NCI-H2107 (cell line): ENCODE measurements at regions not wholly inside any gene's neighbourhood (a gene's known extent, or its start where the extent isn't known, plus 50 kb on each side); places are given as distances from the start of the nearest gene placed in this dataset.
"Not testable (repeated sequence)": the region's sequence is repeated elsewhere in the genome, so short reads cannot be mapped to it uniquely, and the experiment has no call there.

Experiments
- DNase-seq: peaks from one replicate; lab custom pipeline; 2025; lab: John Stamatoyannopoulos, UW

- DNase-seq: no peak
These were observed 277.0 kb upstream of the NRP1 start for GRCh38 chr10:33611423-33611822.

DNA sequence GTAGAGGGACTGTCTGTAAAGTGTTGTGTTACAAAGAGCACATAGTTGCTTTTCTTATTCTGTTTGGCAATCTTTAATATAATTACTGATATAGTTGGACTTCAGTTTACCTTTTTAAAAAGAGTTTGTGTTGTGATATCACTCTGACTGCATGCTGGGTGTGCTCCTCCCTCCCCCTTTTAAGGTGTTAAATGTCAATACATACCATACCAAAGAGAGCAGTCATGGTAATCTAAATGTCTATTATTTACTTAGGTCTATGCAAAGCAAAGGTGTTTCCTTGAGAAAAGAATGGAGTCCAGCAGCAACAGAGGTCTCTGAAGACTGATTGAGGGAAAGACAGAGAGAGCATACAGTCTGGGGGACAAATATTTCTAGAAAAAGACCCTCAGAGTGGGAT, 275.1 kb upstream of the NRP1 start:
- DNase-seq: no peak

- no peak for DNase-seq
These were observed 267.8 kb upstream of the NRP1 start for GRCh38 chr10:33602278-33602677.

DNA sequence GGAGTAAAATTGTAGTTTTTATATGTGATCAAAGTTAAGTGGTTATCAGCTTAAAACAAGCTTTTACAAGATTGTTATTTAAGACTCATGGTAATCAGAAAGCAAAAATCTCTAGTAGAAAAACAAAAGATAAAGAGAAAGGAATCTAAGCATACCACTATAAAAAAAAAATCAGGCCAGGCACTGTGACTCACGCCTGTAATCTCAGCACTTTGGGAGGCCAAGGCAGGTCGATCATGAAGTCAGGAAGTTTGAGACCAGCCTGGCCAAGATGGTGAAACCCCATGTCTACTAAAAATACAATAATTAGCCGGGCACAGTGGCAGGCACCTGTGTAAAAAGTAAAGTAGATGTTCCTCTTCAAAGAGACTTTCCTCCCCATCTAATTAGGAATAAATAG, 265.9 kb upstream of the NRP1 start:
- DNase-seq: no peak

GRCh38 chr10:33596422-33596821, 262.0 kb upstream of the NRP1 start:
- no peak for DNase-seq

GRCh38 chr10:33594475-33594874, 260.0 kb upstream of the NRP1 start:
- no peak for DNase-seq

DNA sequence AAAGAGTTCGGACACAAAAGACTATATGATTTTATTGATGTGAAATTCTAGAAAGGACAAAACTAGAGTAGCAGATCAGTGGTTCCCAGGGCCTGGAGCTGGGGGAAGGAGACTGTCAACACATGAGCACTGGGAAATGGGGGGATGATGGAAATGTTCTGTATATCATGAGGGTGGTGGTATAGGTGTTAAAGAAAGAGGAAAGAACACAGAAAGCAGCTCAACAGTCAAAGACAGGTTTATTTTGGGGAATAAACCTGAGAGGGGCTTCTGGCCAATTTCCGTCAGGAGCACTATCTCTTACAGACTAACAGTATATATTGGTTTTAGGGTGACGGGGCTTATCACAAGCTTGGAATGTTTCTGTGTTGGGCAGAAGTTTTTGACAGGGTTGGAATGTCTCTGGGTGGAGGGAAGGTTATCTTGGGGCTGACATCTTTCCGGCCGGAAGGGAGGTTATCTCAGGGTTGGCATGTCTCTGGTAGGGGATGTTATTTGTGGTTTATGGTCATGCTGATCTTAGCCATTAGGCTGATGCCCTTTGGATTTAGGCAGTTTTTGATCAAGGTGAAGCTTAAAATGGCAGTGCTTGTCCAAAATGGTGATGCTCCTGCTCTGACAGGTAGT, 254.6 kb upstream of the NRP1 start:
- no peak for DNase-seq

- DNase-seq: not testable (repeated sequence)
These were observed 250.1 kb upstream of the NRP1 start for GRCh38 chr10:33584596-33584995.

DNA sequence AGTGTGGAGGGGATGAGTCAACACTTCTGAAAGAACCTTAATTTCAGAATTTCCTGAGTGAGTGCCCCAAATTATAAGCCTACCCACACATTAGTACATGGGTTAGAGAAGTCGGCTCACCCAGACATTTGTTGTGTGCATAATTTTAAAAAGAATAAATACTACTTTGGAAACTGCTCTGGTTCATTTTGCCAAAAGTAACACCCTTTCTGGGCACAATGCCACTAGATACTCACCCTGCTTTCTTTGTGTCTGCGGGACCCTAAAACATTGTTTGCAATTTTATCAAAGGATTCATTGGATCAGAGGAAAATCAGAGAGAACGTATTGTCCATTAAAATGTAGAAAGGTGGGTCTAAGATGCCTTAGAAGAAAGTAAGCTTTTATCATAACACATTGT, 245.5 kb upstream of the NRP1 start:
- DNase-seq: no peak

DNA sequence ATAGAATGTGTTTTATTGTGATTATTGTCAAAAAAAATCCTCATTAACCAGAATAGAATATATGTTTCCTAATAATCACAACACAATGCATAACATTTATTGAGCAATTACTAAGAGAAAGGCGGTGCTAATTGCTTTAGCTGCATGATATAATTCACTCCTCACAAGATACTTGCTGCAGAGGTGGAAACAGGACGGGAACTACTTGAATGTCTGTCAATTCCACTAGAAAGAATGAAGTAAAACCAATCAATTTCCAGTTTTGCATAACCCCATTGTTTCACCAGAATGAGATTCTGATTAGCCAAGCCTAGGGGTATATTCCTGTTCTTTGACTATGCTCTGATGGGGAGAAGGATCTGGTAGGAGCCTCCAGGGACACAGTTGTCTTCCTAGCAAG, 239.1 kb upstream of the NRP1 start:
- DNase-seq: no peak

DNA sequence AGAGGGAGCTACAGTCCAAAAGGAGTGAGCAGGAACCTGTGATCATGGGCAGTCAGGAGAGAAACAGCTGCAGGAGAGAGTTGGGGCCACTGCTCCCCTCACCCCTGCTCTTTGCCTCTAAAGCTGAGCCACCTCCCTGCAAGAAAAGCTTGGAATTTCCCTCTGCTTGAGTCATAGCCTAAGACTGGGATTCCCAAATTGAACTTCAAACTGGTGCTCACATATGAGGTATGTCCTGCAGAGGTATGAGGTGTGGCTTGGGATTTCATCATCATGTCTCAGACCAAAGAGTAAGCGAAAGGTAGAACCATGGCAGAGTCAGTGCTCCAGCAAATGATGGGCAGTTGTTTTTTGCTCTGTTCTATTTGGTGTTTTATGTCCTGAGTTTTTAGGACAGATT, 237.1 kb upstream of the NRP1 start:
- no peak for DNase-seq

- no peak for DNase-seq
These were observed 236.0 kb upstream of the NRP1 start for GRCh38 chr10:33570495-33570894.

GRCh38 chr10:33569702-33570101, 235.2 kb upstream of the NRP1 start:
- DNase-seq: no peak

DNA sequence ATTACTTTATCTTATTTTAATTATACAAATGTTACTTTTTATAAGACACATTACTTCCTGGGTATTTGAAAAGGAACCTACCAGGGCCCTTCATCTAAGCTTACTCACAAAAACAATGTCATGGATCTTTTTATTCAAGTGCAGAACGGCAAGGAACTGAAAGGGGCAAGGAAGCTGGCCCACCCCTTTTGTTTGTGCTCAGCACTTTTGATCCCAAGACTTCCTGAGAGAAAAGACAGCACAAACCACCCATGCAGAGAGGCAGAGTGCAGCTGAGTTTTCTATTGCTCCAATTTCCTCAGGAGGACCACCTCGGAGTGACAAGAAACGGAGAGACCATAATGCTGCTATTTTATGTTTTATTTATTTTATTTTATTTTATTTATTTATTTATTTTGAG, 232.0 kb upstream of the NRP1 start:
- DNase-seq: no peak

GRCh38 chr10:33566001-33566400, 231.5 kb upstream of the NRP1 start:
- DNase-seq: no peak

- DNase-seq: no peak
These were observed 230.8 kb upstream of the NRP1 start for GRCh38 chr10:33565231-33565630.

DNA sequence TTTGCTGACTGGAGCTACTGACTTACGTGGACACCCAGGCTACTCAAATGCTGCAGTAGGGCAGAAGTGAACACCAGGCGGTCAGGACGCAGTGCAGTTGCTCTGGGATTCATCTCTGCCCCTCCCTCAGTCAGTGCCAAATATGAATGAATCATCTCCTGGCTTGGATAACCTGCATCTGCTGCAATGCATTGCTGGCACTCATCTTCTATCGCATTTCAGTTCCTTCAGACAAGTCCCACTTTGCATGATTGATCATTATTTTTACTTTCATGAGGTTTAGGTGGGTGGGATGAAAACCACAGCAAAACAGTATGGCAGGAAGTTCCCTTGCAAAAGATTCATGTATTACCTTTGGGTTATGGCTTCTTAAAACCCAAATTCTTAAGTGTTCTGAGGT, 224.6 kb upstream of the NRP1 start:
- DNase-seq: no peak

DNA sequence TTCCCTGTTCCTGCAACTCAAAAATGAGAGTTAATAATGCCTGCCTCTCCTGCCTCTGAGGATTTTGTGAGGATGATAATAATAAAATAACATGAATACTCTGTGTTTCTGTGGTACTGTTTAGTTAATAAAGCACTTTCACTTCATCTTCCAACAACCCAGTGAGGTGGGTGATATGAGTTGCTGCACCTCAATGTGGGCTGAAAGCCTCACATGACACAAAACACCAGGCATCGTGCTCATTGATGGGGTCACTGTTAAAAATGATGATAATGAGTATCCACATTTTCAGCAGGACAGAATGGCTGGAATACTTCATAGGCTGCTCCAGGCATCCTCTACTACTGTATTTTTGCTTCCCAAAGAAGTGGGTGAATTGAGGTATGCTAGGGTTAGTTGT, 222.8 kb upstream of the NRP1 start:
- no peak for DNase-seq

DNA sequence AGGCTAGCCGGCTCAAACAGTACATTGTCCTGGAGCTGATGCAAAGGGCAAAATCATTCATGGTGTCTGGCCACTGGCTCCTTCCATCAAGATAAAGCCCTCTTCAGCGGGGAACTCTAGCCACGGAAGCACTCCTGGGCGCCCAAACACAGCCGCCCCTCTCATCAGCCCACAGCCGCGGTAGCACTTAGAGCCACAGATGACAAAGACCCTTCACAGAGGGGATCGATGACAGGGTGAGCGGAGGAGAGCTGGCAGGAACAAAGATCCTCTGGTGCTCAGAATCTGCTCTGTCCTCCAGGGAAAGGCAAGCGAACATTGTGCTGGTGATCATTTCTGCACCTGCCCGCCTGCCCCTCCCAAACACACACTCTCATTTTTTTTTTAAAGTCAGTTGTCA, 222.2 kb upstream of the NRP1 start:
- no peak for DNase-seq

DNA sequence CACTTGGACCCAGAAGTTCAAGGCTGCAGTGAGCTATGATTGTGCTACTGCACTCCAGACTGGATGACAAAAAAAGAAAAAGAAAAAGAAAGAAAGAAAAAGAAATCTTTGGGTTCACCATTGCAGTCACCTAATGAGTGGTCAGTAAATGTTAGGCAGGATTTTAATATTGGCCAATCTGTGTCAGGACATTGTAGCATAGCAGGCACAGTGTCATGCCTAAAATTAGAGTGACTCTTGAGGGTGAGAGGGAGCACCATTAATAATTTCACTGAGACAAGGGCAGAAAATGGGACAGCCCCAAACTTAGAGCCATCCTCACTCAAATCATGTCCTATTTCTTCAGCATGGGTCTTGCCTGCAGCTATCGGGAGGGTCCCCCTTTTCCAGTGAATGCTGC, 221.6 kb upstream of the NRP1 start:
- no peak for DNase-seq

GRCh38 chr10:33553748-33554571, 219.5 kb upstream of the NRP1 start:
- no peak for DNase-seq

DNA sequence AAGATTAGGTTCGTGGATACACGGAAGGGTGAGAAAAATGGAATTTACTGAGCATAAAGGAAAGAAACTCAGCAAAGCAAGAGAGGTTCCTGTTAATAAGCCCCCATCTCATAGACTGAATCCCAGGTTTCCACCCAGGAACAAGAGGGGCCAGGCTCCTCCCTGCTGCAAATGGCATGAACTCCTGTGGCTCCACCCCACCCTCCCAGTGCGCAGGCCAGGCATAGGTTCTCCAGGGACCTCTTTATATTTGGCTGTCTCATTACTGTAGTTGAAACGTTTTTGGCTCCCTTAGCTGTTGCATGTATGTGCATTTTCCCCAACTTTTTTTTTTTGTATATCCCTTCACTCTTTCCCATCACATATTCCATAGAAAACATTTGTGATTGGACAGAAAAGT, 217.8 kb upstream of the NRP1 start:
- DNase-seq: no peak

DNA sequence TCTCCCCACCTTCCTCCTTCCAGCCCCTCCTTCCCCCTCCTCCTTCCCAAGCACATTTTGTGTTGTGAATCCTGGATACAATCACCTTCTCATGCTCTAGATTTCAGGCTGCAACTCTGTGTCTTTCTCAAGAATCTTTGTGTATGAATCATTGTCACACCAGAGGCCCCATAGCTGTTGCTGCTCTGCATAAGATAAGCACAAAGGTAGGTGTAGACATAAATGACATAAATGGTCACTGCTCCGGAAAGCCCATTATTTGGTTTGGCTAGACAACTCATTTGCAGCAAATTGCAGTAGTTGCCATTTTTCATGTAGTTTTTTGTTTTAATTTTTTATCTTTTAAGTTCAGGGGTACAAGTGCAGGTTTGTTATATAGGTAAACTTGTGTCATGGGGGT, 216.3 kb upstream of the NRP1 start:
- no peak for DNase-seq

GRCh38 chr10:33547976-33548375, 213.5 kb upstream of the NRP1 start:
- DNase-seq: no peak
